GM12892 (cell line): ENCODE measurements at regions not wholly inside any gene's neighbourhood (a gene's known extent, or its start where the extent isn't known, plus 50 kb on each side); places are given as distances from the start of the nearest gene placed in this dataset.

ENCODE experiments used
- POLR2A ChIP-seq: IDR thresholded peaks from 2 replicates; pipeline ENCODE4 v1.6.1; 2011; ENCODE audit warnings: low read depth, low read length, control low read depth
- POLR2AphosphoS5 ChIP-seq: IDR thresholded peaks from 2 replicates; pipeline ENCODE4 v1.6.1; 2011; ENCODE audit warnings: low read depth, low read length, control low read depth
- TAF1 ChIP-seq: IDR thresholded peaks from 2 replicates; pipeline ENCODE4 v1.6.1; 2011; ENCODE audit warnings: low read depth, mild to moderate bottlenecking, control low read depth, low read length, borderline replicate concordance

DNA sequence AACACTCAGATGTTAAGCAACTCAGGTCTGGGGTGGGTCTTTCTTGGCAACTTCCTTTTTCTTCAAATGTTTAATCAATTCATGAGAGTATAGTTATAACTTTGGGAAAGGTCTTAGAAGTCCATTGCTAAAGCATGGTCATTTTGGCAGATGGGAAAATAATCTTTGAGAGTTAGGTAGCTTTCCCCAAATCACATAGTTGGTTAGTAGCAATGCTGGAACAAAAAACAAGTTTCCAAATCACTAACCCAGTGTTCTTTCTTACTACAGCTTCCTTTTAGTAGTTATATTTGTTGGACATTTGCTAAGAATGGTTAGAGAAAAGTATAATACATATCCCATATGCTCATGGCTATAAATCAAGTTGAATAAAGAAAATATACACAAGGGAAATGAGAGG is 185.2 kb upstream of the SLC14A2 start:
- TF ChIP-seq POLR2A (no peak), POLR2AphosphoS5 (no peak), TAF1 (no peak)
